OCI-M2 (cell line): ENCODE measurements at regions not wholly inside any gene's neighbourhood (a gene's known extent, or its start where the extent isn't known, plus 50 kb on each side); places are given as distances from the start of the nearest gene placed in this dataset.
"Not testable (repeated sequence)": the region's sequence is repeated elsewhere in the genome, so short reads cannot be mapped to it uniquely, and the experiment has no call there.

Experiments
- DNase-seq: peaks from one replicate; lab custom pipeline; 2025; ENCODE audit not compliant: unreplicated experiment; lab: John Stamatoyannopoulos, UW

- not testable (repeated sequence) for DNase-seq
These were observed 572.8 kb upstream of the AGA start for GRCh38 chr4:178015046-178015445.

GRCh38 chr4:178026999-178027398 is 584.8 kb upstream of the AGA start:
- no peak for DNase-seq

- no peak for DNase-seq
These were observed 585.6 kb upstream of the AGA start for GRCh38 chr4:178027796-178028195.

- no peak for DNase-seq
These were observed 586.2 kb upstream of the AGA start for GRCh38 chr4:178028481-178028880.

- DNase-seq, result peak; percentile 44
These were observed 595.4 kb upstream of the AGA start for GRCh38 chr4:178037459-178038214.

GRCh38 chr4:178056996-178057395 is 614.8 kb upstream of the AGA start:
- DNase-seq, result no peak

- DNase-seq, result no peak
These were observed 621.3 kb upstream of the AGA start for GRCh38 chr4:178063568-178063967.

GRCh38 chr4:178066338-178066941 is 624.2 kb upstream of the AGA start:
- no peak for DNase-seq

GRCh38 chr4:178068136-178068535 is 625.9 kb upstream of the AGA start:
- DNase-seq, result no peak

GRCh38 chr4:178070163-178070562 is 627.9 kb upstream of the AGA start:
- DNase-seq, result no peak

- DNase-seq, result no peak
These were observed 638.1 kb upstream of the AGA start for GRCh38 chr4:178080312-178080711.

GRCh38 chr4:178081176-178081575 is 638.9 kb upstream of the AGA start:
- no peak for DNase-seq

- DNase-seq, result no peak
These were observed 639.7 kb upstream of the AGA start for GRCh38 chr4:178081896-178082295.

- DNase-seq, result no peak
These were observed 640.7 kb upstream of the AGA start for GRCh38 chr4:178082906-178083305.

GRCh38 chr4:178083968-178084367 is 641.7 kb upstream of the AGA start:
- DNase-seq, result no peak

GRCh38 chr4:178086320-178086719 is 644.1 kb upstream of the AGA start:
- no peak for DNase-seq

GRCh38 chr4:178090640-178091411 is 648.6 kb upstream of the AGA start:
- no peak for DNase-seq

- no peak for DNase-seq
These were observed 659.9 kb upstream of the AGA start for GRCh38 chr4:178102139-178102538.

- DNase-seq, result no peak
These were observed 663.0 kb upstream of the AGA start for GRCh38 chr4:178105242-178105641.

- no peak for DNase-seq
These were observed 694.6 kb upstream of the AGA start for GRCh38 chr4:178136736-178137345.

- DNase-seq, result no peak
These were observed 695.7 kb upstream of the AGA start for GRCh38 chr4:178137732-178138471.
